Frontal cortex (tissue), 3 donors: ENCODE measurements at regions not wholly inside any gene's neighbourhood (a gene's known extent, or its start where the extent isn't known, plus 50 kb on each side); places are given as distances from the start of the nearest gene placed in this dataset.
"Not testable (repeated sequence)": the region's sequence is repeated elsewhere in the genome, so short reads cannot be mapped to it uniquely, and the experiment has no call there.

Experiments used
- DNase-seq, 2 donors: peaks; one replicate each; pipeline ENCODE4 v3.0.0; 2012; ENCODE audit warnings: low spot score in 2 of 2
- FAIRE-seq: peaks from 2 replicates; lab custom pipeline; 2012; peaks lifted over from hg19 to GRCh38; lab: Jason Lieb, UNC
- donor health status: control.
- donor health status: control.
- donor health status: control.

DNA sequence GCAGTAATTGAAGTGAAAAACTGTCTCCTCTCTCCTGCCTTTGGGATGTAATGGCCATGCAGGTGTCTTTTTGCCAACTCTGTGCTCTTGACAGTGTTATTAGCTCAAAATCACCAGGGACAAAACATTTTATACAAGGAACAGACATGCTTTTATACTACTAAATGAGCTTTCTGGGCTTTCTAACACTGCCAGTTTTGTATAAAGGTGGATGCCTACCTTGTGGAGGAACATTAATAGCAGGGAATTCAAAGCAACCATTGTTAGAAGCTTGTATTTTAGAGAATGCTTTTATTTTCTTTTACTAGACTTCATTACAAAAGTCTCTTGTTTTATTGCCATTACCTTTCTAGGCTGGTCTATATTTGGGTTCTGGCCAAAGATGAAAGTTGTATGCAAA is 54.7 kb upstream of the ARSJ start:
- FAIRE-seq, result no peak
- DNase-seq, result no peak

DNA sequence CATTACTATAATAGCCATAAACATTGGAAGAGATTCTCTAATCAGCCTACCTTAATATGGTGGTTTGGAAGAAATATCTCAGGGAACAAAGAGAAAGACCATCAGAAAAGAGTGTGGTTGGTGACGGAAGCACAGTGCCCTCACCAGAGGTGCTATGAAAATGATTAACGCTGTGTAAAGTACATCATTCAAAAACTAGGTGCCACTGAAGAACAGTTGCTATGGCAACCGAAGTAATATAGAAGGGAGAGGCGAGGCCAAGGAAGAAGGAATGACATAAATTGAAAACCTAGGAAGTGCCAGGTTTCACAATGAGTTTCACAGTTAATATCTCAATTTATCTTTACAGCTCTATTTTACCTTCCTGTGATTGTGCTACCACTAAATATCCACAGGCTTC is 57.0 kb upstream of the ARSJ start:
- no peak for FAIRE-seq

DNA sequence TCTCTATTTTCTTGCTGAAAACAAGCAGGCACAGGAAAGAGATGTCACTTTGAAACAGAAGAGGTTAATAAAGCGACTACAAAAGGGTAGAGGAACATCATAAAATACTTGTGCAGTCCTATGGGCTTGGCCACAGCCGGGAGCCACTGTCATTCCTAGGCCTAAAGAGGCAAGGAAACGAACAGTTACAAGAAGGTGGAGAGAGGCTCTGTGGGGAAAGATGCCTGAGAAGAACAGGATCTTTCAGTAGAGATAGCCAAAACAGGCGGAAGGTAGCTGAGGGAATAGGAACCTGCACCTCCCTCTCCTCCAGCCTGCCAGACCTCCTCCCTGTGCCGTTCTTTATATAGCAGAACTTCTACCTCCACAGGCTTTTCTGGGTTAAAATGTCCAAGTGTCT is 57.4 kb upstream of the ARSJ start:
- no peak for FAIRE-seq
- DNase-seq, result no peak

More for the DNA sequence above, 57.0 kb upstream of the ARSJ start:
- no peak for DNase-seq

DNA sequence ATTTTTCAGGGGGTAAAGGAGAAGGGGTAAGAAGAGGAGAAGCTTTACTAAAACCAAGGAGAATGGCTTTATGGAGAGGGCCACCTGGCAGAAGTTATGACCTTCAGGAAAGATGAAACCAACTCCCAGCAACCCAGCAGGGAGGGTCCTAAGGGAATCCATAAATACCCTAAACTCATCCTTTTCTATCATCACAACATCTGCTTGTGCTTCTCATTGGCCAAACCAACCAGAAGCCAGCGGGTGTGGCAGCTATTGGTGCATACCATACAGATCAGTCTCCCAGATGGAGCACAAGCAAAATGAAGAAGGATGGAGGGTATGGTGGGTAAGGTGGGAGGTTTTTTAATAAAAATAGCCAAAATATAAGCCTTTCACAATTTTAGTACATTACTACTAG is 58.5 kb upstream of the ARSJ start:
- no peak for FAIRE-seq

DNA sequence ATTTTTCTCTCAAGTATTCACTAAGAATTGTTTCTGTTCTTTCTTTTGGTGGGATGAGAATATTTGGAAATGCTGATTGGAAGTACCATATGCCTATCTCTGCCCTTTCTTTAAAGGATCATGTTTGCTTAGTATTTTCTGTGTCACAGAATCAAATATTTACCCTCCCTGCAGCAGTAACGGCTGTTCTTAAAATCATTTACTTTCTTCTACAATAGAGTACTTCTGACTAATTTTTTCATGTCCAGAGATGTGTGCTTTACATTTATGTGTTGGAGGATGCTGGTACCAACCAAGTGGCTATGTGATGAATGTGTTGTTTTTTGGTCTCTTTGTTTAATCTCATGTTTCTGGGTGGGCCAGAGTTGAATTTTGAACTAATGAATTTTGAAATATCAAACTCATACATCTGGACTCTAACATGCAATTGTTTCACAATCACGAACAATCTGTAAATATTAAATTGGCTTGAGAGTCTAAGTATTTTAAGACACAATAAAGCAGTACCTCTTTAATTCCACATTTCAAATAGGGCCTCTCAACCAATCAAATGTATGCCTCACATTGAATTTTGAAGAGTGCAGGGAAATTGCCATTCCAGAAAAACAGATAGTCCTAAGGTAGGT is 59.4 kb upstream of the ARSJ start:
- FAIRE-seq (no peak), DNase-seq (no peak)

More for the DNA sequence above, 58.5 kb upstream of the ARSJ start:
- no peak for DNase-seq

DNA sequence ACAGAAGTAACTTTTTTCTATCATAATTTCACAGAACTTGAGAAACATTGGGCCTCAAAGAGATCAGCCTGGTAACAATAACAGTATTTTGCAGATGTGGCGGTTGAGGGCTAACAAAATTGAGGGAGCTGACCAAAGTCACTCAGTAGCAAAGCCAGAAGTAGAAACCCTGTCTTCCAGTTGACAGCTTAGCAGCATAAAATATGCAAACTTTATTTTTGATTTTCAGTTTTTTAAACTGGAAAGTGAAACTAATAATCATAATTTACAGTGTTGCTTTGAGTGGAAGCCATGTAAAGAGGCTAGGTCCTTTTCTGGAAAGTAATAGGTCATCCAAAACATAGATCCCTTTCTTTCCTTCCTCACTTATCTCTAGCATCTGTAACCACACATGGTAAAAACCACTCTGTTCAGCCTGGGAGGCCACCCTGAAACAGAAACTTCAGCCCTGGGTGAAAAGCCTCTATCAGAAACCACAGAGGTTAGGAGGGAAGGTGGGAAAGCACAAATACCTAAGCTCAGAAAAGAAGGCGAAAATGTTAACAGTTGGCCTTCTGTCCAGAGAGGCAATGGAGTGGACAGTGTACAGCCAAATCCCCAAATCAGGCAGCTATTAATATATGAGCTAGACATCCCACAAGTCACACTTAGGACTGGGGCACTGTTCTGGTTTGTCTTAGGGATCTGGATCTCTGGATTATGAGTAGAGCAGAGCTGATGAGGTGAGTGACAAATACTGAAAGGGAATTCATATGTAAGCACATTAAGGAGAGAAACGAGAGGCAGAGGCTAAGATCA is 61.1 kb upstream of the ARSJ start:
- FAIRE-seq (no peak), DNase-seq (no peak)

DNA sequence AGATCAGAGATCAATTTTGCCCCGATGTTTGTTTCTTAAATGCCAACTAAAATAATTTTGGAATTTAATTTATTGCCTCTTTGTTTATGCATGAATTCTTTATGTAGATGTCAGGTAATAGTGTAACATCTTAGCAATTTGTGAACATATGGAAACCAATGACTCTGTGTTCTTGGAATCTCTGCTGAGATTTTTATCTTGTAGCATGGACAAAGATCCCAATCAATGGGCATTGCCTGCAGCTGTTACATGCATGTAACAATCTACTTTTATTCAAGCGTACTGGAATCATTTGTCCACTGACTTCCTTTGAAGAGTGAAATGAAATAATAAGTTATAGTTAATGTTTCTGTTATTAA is 61.6 kb upstream of the ARSJ start:
- FAIRE-seq (no peak), DNase-seq (no peak)

DNA sequence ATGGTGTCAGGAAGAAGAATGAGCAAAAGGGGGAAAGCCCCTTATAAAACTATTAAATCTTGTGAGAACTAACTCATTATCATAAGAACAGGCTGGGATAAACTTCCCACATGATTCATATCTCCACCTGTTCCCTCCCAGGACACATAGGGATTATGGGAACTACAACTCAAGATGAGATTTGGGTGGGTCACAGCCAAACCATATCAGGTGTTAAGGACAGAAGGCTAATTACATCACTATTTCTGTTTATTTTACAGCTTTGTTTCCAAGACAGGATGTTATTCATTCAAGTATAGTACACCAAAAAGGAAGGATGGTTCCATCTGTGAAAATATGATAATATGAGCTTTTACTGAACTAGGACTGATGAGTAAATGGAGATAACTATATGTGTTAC is 63.7 kb upstream of the ARSJ start:
- DNase-seq, result no peak
- no peak for FAIRE-seq

DNA sequence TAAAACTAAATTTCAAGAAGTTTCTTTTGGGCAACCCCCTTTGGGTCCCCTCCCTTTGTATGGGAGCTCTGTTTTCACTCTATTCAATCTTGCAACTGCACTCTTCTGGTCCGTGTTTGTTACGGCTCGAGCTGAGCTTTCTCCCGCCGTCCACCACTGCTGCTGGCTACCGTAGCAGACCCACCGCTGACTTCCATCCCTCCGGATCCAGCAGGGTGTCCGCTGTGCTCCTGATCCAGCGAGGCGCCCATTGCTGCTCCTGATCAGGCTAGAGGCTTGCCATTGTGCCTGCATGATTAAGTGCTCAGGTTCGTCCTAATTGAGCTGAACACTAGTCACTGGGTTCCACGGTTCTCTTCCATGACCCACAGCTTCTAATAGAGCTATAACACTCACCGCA is 64.9 kb upstream of the ARSJ start:
- not testable (repeated sequence) for DNase-seq, FAIRE-seq

DNA sequence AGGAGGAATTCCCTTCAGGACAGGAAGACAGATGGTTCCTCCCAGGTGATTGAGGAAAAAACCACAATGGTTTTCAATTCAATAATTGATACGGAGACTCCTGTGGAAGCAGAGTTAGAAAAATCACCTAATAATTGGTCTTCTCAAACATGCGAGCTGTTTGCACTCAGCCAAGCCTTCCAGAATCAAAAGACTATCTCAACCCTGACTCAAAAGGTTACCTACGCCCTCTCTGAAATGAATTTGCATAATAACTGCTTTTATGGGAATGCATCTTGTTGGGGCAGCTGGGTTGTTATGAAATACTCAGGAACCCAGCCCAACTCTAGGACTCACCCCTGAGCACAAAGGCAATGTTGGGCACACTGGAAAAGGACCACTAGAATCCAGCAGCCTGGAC is 66.9 kb upstream of the ARSJ start:
- FAIRE-seq (no peak), DNase-seq (no peak)

DNA sequence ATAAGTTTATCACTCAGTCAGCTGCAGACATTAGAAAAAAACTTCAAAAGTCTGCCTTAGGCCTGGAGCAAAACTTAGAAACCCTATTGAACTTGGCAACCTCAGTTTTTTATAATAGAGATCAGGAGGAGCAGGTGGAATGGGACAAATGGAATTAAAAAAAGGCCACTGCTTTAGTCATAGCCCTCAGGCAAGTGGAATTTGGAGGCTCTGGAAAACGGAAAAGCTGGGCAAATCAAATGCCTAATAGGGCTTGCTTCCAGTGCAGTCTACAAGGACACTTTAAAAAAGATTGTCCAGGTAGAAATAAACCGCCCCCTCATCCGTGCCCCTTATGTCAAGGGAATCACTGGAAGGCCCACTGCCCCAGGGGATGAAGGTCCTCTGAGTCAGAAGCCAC is 68.7 kb upstream of the ARSJ start:
- not testable (repeated sequence) for DNase-seq, FAIRE-seq

DNA sequence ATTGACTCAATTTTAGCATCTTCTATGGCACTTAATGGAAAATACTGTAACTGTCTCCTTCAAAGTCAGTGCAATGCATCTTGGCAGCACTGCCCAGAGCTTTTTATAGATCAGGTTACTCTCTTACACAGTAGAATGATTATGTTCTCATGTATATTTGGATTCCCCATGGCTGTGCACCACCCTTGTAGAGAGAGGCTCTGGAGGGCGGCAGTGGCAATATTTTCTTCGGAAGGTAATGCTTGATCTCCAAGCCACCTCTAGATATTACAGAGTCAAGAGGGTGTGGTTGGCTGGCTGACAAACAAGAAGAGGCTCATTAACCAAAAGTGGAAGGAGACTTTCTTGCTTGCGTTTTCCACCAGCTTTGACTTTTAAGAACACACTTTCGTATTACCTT is 72.8 kb upstream of the ARSJ start:
- FAIRE-seq (no peak), DNase-seq (no peak)

DNA sequence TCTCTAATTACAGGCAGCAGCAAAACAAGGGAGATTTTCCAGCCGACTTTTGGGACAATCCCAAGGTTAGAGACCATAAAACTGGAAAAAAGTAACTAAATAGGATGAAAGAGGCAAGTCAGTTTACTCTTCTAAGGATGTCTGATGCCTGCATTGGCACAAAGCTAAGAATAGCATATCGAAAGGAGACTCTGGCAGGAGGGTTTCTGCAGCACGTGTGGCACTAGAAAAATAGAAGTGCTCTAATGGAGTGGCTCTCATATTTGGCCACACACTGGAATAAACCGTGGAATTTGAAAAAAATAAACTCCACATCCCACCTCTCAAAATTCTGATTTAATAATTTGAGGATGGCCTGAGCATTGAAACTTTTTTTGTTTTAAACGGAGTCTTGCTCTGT is 77.2 kb upstream of the ARSJ start:
- FAIRE-seq (no peak), DNase-seq (no peak)

DNA sequence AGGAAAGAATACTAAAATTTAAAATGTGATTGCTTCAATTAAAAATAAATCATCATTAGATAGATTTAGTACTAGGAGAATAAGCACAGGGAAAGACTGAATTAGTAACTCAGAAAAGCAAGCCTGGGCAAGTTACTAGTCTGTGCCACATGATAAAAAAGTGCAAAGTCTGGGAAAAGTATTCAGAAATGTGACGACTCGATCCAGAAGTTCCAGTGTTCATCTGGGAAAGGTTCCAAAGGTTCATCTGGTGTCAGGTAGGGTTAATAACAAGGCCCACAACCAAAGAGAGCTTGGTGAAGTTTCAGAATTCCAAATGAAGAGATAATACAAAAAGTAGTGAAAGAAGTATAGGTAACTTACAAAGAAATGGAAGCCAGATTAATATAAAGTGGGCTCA is 78.3 kb upstream of the ARSJ start:
- FAIRE-seq (no peak), DNase-seq (no peak)

DNA sequence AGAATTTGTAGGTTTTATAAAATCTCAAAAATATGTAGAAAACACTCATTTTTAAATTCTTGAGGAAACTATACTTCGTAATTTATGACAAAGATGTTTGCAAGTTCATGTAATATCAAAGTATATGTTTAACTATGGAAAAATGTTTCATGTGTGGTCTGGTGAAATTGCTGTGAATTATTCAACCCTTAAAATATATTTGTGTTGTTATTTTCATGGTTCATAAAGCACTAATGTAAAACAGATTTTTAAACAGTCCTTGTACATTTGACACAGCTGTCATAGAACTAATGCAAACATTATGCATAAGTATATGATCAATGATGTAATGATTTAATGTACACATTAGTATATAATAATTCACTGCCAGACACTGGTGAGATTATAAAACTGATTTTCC is 83.1 kb upstream of the ARSJ start:
- DNase-seq (no peak), FAIRE-seq (no peak)

DNA sequence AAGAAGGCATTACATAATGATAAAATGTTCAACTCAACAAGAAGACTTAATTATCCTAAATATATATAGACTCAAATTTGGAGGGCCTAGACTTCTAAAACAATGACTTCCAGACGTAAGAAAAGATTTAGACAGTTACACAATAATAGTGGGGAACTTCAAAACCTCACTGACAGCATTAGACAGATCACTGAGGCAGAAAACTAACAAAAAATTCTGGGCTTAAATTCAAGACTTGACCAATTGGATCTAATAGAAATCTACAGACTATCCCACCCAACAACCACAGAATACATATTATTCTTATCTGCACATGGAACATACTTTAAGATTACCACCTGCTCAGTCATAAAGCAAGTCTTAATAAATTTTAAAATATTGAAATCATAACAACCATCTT is 93.3 kb upstream of the ARSJ start:
- no peak for FAIRE-seq
- no peak for DNase-seq

DNA sequence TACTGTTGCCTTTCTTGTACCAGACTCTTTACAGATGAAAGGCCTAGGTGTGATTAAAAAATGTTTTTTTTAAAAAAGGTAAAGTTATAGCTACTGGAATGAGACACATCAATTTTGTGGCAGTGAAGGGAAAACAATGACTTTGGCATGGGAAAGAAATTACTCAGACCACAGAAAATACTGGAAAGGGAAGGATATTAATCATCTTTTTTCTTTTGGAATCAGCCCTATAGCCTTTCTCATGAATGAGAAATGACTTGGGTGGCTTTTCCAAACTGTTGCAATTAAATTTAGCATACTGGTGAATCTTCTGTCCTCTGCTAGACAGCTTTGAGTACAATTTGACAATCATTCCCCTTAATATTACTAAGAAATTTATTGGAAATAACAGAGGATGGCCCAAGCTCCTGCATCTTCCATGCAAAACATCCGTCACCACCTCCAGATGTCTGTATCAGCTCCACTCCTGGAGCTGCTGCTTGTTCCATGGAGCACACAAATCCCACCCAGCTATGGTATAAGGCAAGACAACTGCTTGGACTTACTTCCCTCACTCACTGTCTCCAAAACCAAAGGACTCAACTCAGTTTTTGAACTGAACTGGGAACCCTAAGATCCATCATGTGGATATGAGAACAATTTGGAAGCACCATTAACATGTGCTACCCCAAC is 97.6 kb upstream of the ARSJ start:
- no peak for DNase-seq
- no peak for FAIRE-seq

DNA sequence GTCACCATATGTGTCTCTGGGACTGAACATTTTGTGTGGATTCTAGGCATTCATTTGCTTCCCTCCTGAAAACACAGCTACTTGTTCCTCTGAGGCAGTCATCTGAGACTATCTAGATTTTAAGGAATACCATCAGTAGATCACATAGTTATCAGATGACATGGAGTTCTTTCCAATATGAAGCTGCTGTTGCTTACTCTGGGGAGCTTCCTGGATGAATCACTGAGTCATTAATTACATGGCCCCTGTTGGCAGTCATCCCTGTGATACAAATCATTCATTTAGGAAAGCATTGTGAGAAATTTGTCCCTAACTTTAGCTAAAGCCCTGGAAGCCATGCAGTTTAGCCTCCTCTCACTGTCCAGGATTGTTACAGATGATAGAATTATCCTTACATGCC is 98.2 kb upstream of the ARSJ start:
- no peak for DNase-seq
- FAIRE-seq, result no peak

DNA sequence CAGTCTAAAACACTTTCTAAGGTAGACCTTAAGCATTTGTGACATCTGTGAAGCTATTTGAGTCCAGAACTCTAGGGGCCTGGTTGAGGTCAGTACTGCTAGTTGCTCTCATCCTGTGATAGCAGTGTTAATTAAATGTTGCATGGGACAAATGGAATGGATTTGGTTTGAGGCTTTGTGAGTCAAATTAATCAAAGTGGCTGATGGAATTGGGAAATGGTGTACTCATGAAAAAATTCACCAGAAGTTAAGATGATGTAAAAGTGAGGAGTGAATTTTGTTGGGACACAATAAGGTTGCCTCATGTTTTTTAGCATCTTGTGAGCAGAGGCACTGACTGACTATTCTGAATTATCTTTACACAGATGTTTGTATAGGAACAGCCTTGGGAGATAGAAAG is 99.2 kb upstream of the ARSJ start:
- DNase-seq (no peak), FAIRE-seq (no peak)

DNA sequence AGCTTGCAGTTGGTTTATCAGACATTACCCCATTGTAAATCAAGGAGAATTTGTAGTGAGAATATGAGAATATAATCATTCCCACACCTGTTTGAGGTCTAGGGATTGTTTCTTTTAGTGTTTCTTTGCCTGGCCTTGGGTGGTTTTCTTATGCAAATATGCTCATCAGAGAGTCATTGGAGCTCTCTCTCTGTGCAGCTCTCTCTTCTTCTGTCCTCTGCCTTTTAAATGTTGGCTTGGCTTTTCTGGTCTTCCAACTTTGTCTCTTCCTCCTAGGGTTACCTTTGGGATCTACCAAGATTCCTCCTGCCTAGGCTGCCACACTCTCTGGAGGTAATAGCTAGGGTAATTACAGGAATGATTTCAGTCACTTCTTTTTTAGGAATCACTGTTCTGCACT is 102.3 kb upstream of the ARSJ start:
- FAIRE-seq, result no peak

DNA sequence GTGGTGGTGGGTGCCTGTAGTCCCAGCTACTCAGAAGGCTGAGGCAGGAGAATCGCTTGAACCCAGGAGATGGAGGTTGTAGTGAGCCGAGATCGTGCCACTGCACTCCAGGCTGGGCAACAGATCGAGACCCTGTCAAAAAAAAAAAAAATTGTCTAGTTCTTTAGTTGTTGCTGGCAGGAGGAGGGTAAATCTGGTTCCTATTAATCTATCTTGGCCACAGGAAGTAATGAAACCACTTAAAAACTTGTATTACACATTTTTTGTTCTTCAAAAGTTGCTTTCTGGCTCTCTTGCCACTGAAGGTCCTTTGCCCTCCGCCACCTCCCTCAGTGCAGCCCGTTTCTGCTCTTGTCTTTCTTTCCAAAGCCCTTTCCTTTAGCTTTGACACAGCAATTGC is 102.9 kb upstream of the ARSJ start:
- FAIRE-seq (no peak), DNase-seq (no peak)

More for the DNA sequence above, 102.3 kb upstream of the ARSJ start:
- DNase-seq, result no peak
